IPS-18a (cell line): ENCODE measurements at regions not wholly inside any gene's neighbourhood (a gene's known extent, or its start where the extent isn't known, plus 50 kb on each side); places are given as distances from the start of the nearest gene placed in this dataset.

ENCODE experiments used
- H3K27ac ChIP-seq: one replicate; pipeline ENCODE4 v1.5.1; 2013; ENCODE audit warnings: low read length
- H3K27me3 ChIP-seq: one replicate; pipeline ENCODE4 v1.6.1; 2013; ENCODE audit warnings: mild to moderate bottlenecking, low read length; ENCODE audit not compliant: control insufficient read depth, insufficient read depth
- H3K36me3 ChIP-seq: one replicate; pipeline ENCODE4 v1.6.1; 2013; ENCODE audit warnings: low read depth, low read length; ENCODE audit not compliant: control insufficient read depth
- H3K4me1 ChIP-seq: one replicate; pipeline ENCODE4 v1.6.1; 2013; ENCODE audit warnings: low read depth, low read length; ENCODE audit not compliant: control insufficient read depth
- H3K4me3 ChIP-seq: one replicate; pipeline ENCODE4 v1.5.1; 2013; ENCODE audit warnings: low read length
- H3K9ac ChIP-seq: one replicate; pipeline ENCODE4 v1.6.1; 2013; ENCODE audit warnings: mild to moderate bottlenecking, low read length, moderate library complexity
- H3K9me3 ChIP-seq: one replicate; pipeline ENCODE4 v1.6.1; 2013; ENCODE audit warnings: low read depth, low read length; ENCODE audit not compliant: control insufficient read depth

- Histone ChIP-seq H3K36me3 (no peaks in the 10 kb centered on the region), H3K9ac (no peak overlapping the region), H3K27me3 (no peaks in the 10 kb centered on the region), H3K27ac (no peak overlapping the region), H3K4me1 (no peaks in the 10 kb centered on the region), H3K4me3 (no peak overlapping the region), H3K9me3 (no peaks in the 10 kb centered on the region)
Measured at GRCh38 chr6:140849456-140849855, 1283.3 kb upstream of the GJE1 start.

GRCh38 chr6:140847262-140847645 lies 1285.5 kb upstream of the GJE1 start:
- H3K9ac ChIP-seq: no peak overlapping the region
- no peaks in the 10 kb centered on the region for H3K9me3 ChIP-seq
- no peak overlapping the region for H3K4me3 ChIP-seq
- no peaks in the 10 kb centered on the region for H3K36me3 ChIP-seq
- H3K4me1 ChIP-seq: no peaks in the 10 kb centered on the region
- no peaks in the 10 kb centered on the region for H3K27me3 ChIP-seq
- no peak overlapping the region for H3K27ac ChIP-seq

GRCh38 chr6:140846503-140847261 lies 1286.0 kb upstream of the GJE1 start:
- Histone ChIP-seq H3K4me3 (no peak overlapping the region), H3K27me3 (no peaks in the 10 kb centered on the region), H3K27ac (no peak overlapping the region), H3K4me1 (no peaks in the 10 kb centered on the region), H3K9me3 (no peaks in the 10 kb centered on the region), H3K36me3 (no peaks in the 10 kb centered on the region), H3K9ac (no peak overlapping the region)

GRCh38 chr6:140845701-140846100 lies 1287.0 kb upstream of the GJE1 start:
- H3K27ac ChIP-seq: no peak overlapping the region
- no peak overlapping the region for H3K9ac ChIP-seq
- H3K4me1 ChIP-seq: no peaks in the 10 kb centered on the region
- H3K4me3 ChIP-seq: no peak overlapping the region
- H3K27me3 ChIP-seq: no peaks in the 10 kb centered on the region
- H3K9me3 ChIP-seq: no peaks in the 10 kb centered on the region
- no peaks in the 10 kb centered on the region for H3K36me3 ChIP-seq

- no peak overlapping the region for H3K9ac ChIP-seq
- no peak overlapping the region for H3K4me3 ChIP-seq
- no peaks in the 10 kb centered on the region for H3K4me1 ChIP-seq
- no peak overlapping the region for H3K27ac ChIP-seq
- H3K27me3 ChIP-seq: no peaks in the 10 kb centered on the region
- no peaks in the 10 kb centered on the region for H3K9me3 ChIP-seq
- no peaks in the 10 kb centered on the region for H3K36me3 ChIP-seq
Measured at GRCh38 chr6:140844167-140844566, 1288.6 kb upstream of the GJE1 start.

- Histone ChIP-seq H3K4me3 (no peak overlapping the region), H3K27ac (no peak overlapping the region), H3K27me3 (no peaks in the 10 kb centered on the region), H3K9me3 (no peaks in the 10 kb centered on the region), H3K4me1 (no peaks in the 10 kb centered on the region), H3K36me3 (no peaks in the 10 kb centered on the region), H3K9ac (no peak overlapping the region)
Measured at GRCh38 chr6:140833408-140833807, 1299.3 kb upstream of the GJE1 start.

GRCh38 chr6:140830666-140831065 lies 1302.1 kb upstream of the GJE1 start:
- Histone ChIP-seq H3K9ac (no peak overlapping the region), H3K27me3 (no peaks in the 10 kb centered on the region), H3K36me3 (no peaks in the 10 kb centered on the region), H3K9me3 (no peaks in the 10 kb centered on the region), H3K27ac (no peak overlapping the region), H3K4me1 (no peaks in the 10 kb centered on the region), H3K4me3 (no peak overlapping the region)

- Histone ChIP-seq H3K4me3 (no peak overlapping the region), H3K4me1 (no peaks in the 10 kb centered on the region), H3K9me3 (no peaks in the 10 kb centered on the region), H3K27me3 (no peaks in the 10 kb centered on the region), H3K27ac (no peak overlapping the region), H3K9ac (no peak overlapping the region), H3K36me3 (no peaks in the 10 kb centered on the region)
Measured at GRCh38 chr6:140828856-140829255, 1303.9 kb upstream of the GJE1 start.

- Histone ChIP-seq H3K9ac (no peak overlapping the region), H3K27me3 (no peaks in the 10 kb centered on the region), H3K36me3 (no peaks in the 10 kb centered on the region), H3K4me3 (no peak overlapping the region), H3K27ac (no peak overlapping the region), H3K4me1 (no peaks in the 10 kb centered on the region), H3K9me3 (no peaks in the 10 kb centered on the region)
Measured at GRCh38 chr6:140827593-140827992, 1305.1 kb upstream of the GJE1 start.

- H3K9ac ChIP-seq: no peak overlapping the region
- H3K4me1 ChIP-seq: no peaks in the 10 kb centered on the region
- no peak overlapping the region for H3K27ac ChIP-seq
- no peak overlapping the region for H3K4me3 ChIP-seq
- H3K9me3 ChIP-seq: no peaks in the 10 kb centered on the region
- H3K36me3 ChIP-seq: no peaks in the 10 kb centered on the region
- H3K27me3 ChIP-seq: no peaks in the 10 kb centered on the region
Measured at GRCh38 chr6:140825731-140826130, 1307.0 kb upstream of the GJE1 start.

GRCh38 chr6:140824595-140824994 lies 1308.1 kb upstream of the GJE1 start:
- Histone ChIP-seq H3K27ac (no peak overlapping the region), H3K36me3 (no peaks in the 10 kb centered on the region), H3K4me1 (no peaks in the 10 kb centered on the region), H3K9ac (no peak overlapping the region), H3K27me3 (no peaks in the 10 kb centered on the region), H3K9me3 (no peaks in the 10 kb centered on the region), H3K4me3 (no peak overlapping the region)

- Histone ChIP-seq H3K36me3 (no peaks in the 10 kb centered on the region), H3K27ac (no peak overlapping the region), H3K4me1 (no peaks in the 10 kb centered on the region), H3K4me3 (no peak overlapping the region), H3K9ac (no peak overlapping the region), H3K9me3 (no peaks in the 10 kb centered on the region), H3K27me3 (no peaks in the 10 kb centered on the region)
Measured at GRCh38 chr6:140821196-140821595, 1311.5 kb upstream of the GJE1 start.
